ENCODE measurements at regions not wholly inside any gene's neighbourhood (a gene's known extent, or its start where the extent isn't known, plus 50 kb on each side); places are given as distances from the start of the nearest gene placed in this dataset.

DNA sequence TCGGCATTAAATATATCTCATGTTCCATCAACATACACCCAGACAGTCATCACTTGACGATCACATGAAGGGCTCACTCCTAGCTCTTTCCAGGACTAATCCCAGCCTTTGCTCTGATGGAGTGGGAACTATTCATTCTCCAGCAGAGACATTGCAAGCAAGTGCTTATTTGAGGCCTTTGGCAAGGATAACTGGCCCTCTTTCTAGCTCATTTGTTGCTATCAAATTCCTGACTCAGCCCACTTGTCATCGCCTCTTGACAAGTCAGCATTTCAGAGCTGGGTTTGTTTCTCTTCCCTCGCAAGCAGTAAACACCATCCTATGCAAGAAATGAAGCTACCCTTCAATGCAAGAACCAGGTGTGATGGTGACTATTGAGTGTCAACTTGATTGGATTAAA, 1165.7 kb upstream of the AUTS2 start:
- TF ChIP-seq POLR2A (IDR thresholded peaks at IDR 0.05) = no peak
- TF ChIP-seq, protein P1, sequence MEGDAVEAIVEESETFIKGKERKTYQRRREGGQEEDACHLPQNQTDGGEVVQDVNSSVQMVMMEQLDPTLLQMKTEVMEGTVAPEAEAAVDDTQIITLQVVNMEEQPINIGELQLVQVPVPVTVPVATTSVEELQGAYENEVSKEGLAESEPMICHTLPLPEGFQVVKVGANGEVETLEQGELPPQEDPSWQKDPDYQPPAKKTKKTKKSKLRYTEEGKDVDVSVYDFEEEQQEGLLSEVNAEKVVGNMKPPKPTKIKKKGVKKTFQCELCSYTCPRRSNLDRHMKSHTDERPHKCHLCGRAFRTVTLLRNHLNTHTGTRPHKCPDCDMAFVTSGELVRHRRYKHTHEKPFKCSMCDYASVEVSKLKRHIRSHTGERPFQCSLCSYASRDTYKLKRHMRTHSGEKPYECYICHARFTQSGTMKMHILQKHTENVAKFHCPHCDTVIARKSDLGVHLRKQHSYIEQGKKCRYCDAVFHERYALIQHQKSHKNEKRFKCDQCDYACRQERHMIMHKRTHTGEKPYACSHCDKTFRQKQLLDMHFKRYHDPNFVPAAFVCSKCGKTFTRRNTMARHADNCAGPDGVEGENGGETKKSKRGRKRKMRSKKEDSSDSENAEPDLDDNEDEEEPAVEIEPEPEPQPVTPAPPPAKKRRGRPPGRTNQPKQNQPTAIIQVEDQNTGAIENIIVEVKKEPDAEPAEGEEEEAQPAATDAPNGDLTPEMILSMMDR (IDR thresholded peaks at IDR 0.05) = no peak
